ENCODE measurements at regions not wholly inside any gene's neighbourhood (a gene's known extent, or its start where the extent isn't known, plus 50 kb on each side); places are given as distances from the start of the nearest gene placed in this dataset.

DNA sequence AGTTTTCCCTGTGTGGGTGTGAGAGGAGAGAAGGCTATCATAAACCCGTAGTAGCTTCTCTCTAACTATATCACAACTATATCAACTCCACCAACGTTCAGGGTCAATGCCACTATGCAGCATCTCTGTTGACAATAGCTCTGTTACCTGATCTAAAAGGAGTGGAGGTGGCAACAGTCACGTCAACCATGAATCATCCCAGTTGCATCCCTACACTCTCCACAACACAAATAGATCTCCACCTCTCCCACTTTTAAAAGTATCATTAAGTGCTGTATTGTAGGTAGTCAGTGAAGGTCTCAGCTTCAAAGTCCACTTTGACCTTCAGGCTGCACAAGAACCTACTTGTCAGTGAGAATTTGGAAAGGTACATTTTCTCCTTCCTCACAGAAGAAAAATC lies 600.5 kb upstream of the GRIA3 start:
- H4K20me1 ChIP-seq (ENCODE audit: low read depth, low read length), result no peaks in the 10 kb centered on the region
- no peaks in the 10 kb centered on the region for H3K27me3 ChIP-seq (ENCODE audit: low read length)
- H3K36me3 ChIP-seq (ENCODE audit: low read length), result no peaks in the 10 kb centered on the region
- no peaks in the 10 kb centered on the region for H3F3A ChIP-seq (ENCODE audit: insufficient read depth)
- no peak overlapping the region for H3K4me2 ChIP-seq (ENCODE audit: low read depth, low read length, poor library complexity, severe bottlenecking)
- no peak for TF ChIP-seq EZH2phosphoT487 (conservative IDR thresholded peaks at IDR 0.05; ENCODE audit: low read length)
- TF ChIP-seq, protein P1, sequence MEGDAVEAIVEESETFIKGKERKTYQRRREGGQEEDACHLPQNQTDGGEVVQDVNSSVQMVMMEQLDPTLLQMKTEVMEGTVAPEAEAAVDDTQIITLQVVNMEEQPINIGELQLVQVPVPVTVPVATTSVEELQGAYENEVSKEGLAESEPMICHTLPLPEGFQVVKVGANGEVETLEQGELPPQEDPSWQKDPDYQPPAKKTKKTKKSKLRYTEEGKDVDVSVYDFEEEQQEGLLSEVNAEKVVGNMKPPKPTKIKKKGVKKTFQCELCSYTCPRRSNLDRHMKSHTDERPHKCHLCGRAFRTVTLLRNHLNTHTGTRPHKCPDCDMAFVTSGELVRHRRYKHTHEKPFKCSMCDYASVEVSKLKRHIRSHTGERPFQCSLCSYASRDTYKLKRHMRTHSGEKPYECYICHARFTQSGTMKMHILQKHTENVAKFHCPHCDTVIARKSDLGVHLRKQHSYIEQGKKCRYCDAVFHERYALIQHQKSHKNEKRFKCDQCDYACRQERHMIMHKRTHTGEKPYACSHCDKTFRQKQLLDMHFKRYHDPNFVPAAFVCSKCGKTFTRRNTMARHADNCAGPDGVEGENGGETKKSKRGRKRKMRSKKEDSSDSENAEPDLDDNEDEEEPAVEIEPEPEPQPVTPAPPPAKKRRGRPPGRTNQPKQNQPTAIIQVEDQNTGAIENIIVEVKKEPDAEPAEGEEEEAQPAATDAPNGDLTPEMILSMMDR (IDR thresholded peaks at IDR 0.05; ENCODE audit: insufficient read depth, low read length, poor library complexity, severe bottlenecking), result no peak
- H3K9ac ChIP-seq (ENCODE audit: low read length), result no peak overlapping the region
- no peaks in the 10 kb centered on the region for H3K79me2 ChIP-seq (ENCODE audit: insufficient read depth, low read length)
- no peaks in the 10 kb centered on the region for H3K9me3 ChIP-seq (ENCODE audit: insufficient read depth, low read length)
- no peaks in the 10 kb centered on the region for H3K9me2 ChIP-seq (replicated peaks; ENCODE audit: insufficient read depth, low read length)
- no peak overlapping the region for H2AFZ ChIP-seq (ENCODE audit: low read depth, low read length, severe bottlenecking)
- H3K27ac ChIP-seq (ENCODE audit: low read depth, low read length), result no peak overlapping the region
- no peak overlapping the region for H3K4me3 ChIP-seq (ENCODE audit: insufficient read depth, low read length, poor library complexity, severe bottlenecking)

DNA sequence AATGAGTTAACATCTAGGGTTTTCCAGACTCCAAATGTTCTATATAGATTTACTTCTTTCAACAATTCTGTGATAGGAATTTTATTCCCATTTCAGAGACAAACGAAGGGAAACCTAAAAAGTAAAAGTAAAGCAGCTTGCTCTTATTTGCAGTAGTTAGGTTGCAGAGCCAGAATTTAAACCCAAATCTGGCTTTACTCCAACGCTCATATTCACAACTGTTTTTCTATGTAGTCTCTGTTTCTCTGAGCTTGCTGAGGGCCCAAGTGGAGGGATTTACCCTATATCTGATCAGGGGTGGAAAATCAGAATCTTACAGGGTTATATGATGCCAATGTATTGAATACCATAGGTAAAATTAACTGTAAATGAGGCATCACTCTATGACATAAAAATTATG lies 599.1 kb upstream of the GRIA3 start:
- Histone ChIP-seq H3K36me3 (ENCODE audit: low read length) (no peaks in the 10 kb centered on the region), H3K9me3 (ENCODE audit: insufficient read depth, low read length) (no peaks in the 10 kb centered on the region), H3F3A (ENCODE audit: insufficient read depth) (no peaks in the 10 kb centered on the region), H3K9ac (ENCODE audit: low read length) (no peak overlapping the region), H3K4me3 (ENCODE audit: insufficient read depth, low read length, poor library complexity, severe bottlenecking) (no peak overlapping the region), H4K20me1 (ENCODE audit: low read depth, low read length) (no peaks in the 10 kb centered on the region), H2AFZ (ENCODE audit: low read depth, low read length, severe bottlenecking) (no peak overlapping the region), H3K4me2 (ENCODE audit: low read depth, low read length, poor library complexity, severe bottlenecking) (no peak overlapping the region), H3K27me3 (ENCODE audit: low read length) (no peaks in the 10 kb centered on the region), H3K9me2 (replicated peaks; ENCODE audit: insufficient read depth, low read length) (no peaks in the 10 kb centered on the region), H3K27ac (ENCODE audit: low read depth, low read length) (no peak overlapping the region), H3K79me2 (ENCODE audit: insufficient read depth, low read length) (no peaks in the 10 kb centered on the region)
- no peak for TF ChIP-seq EZH2phosphoT487 (conservative IDR thresholded peaks at IDR 0.05; ENCODE audit: low read length)
- TF ChIP-seq, protein P1 (IDR thresholded peaks at IDR 0.05; ENCODE audit: insufficient read depth, low read length, poor library complexity, severe bottlenecking), result no peak

DNA sequence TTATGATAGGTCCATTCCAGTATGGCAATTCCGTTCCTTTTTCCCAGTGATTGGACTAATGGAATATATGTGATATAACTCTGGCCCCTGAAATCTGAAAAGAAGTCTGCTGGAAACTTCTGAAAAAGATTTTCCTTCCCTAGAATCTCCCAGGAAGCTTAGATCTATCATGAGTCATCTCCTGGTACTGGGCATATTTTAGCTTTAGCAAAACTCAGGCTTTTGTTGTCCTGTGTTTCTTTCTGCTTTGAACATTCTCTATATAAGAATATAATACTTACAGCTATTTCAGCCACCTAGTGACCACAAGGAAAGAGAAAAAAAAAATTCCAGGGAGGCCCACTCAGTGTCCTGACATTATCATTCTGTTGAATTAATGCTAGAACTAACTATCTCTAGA lies 597.2 kb upstream of the GRIA3 start:
- Histone ChIP-seq H4K20me1 (ENCODE audit: low read depth, low read length) (no peaks in the 10 kb centered on the region), H3K36me3 (ENCODE audit: low read length) (no peaks in the 10 kb centered on the region), H2AFZ (ENCODE audit: low read depth, low read length, severe bottlenecking) (no peak overlapping the region), H3K9me3 (ENCODE audit: insufficient read depth, low read length) (no peaks in the 10 kb centered on the region), H3K4me2 (ENCODE audit: low read depth, low read length, poor library complexity, severe bottlenecking) (no peak overlapping the region), H3K4me3 (ENCODE audit: insufficient read depth, low read length, poor library complexity, severe bottlenecking) (no peak overlapping the region), H3K79me2 (ENCODE audit: insufficient read depth, low read length) (no peaks in the 10 kb centered on the region), H3K27me3 (ENCODE audit: low read length) (no peaks in the 10 kb centered on the region), H3K9me2 (replicated peaks; ENCODE audit: insufficient read depth, low read length) (no peaks in the 10 kb centered on the region), H3K9ac (ENCODE audit: low read length) (no peak overlapping the region), H3K27ac (ENCODE audit: low read depth, low read length) (no peak overlapping the region), H3F3A (ENCODE audit: insufficient read depth) (no peaks in the 10 kb centered on the region)
- TF ChIP-seq, protein P1 (IDR thresholded peaks at IDR 0.05; ENCODE audit: insufficient read depth, low read length, poor library complexity, severe bottlenecking), result no peak

DNA sequence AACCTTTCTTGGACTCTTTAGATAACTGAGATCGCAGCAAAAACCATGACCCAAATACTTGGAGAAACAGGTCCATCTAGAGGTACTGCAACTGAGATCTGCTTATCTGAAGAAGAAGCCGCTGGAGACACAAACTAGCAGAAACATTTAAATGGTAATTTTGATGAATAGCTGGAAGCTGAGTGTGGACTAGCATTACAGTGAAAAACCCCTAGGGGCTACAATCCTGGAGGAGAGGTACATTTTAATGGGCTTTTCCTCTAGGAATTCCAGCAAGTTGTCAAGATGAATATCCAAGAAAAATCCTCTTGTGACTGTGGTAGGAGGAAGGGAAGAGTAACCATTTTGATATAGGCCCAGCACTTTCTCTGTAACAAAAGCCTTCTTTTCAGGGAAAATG lies 592.5 kb upstream of the GRIA3 start:
- Histone ChIP-seq H3K4me3 (ENCODE audit: insufficient read depth, low read length, poor library complexity, severe bottlenecking) (no peak overlapping the region), H3F3A (ENCODE audit: insufficient read depth) (no peaks in the 10 kb centered on the region), H3K27ac (ENCODE audit: low read depth, low read length) (no peak overlapping the region), H3K9ac (ENCODE audit: low read length) (no peak overlapping the region), H3K9me2 (replicated peaks; ENCODE audit: insufficient read depth, low read length) (no peaks in the 10 kb centered on the region), H3K79me2 (ENCODE audit: insufficient read depth, low read length) (no peaks in the 10 kb centered on the region), H3K9me3 (ENCODE audit: insufficient read depth, low read length) (no peaks in the 10 kb centered on the region), H3K36me3 (ENCODE audit: low read length) (no peaks in the 10 kb centered on the region), H3K4me2 (ENCODE audit: low read depth, low read length, poor library complexity, severe bottlenecking) (no peak overlapping the region), H4K20me1 (ENCODE audit: low read depth, low read length) (no peaks in the 10 kb centered on the region), H2AFZ (ENCODE audit: low read depth, low read length, severe bottlenecking) (no peak overlapping the region), H3K27me3 (ENCODE audit: low read length) (no peaks in the 10 kb centered on the region)
- no peak for TF ChIP-seq EZH2phosphoT487 (conservative IDR thresholded peaks at IDR 0.05; ENCODE audit: low read length)
- TF ChIP-seq, protein P1 (IDR thresholded peaks at IDR 0.05; ENCODE audit: insufficient read depth, low read length, poor library complexity, severe bottlenecking), result no peak
